Caco-2 (cell line): ENCODE measurements at regions not wholly inside any gene's neighbourhood (a gene's known extent, or its start where the extent isn't known, plus 50 kb on each side); places are given as distances from the start of the nearest gene placed in this dataset.

Experiments used
- BruUV-seq: library from RNA; stranded (reverse); fragments of 400-500 nt; replicated peaks from 2 replicates; lab custom pipeline; 2021; lab: Mats Ljungman, UMichigan
- CTCF ChIA-PET: fragments of 300-600 bp; sonication (Branson Sonifier 250); formaldehyde crosslinking; loops from one replicate; lab custom pipeline; 2022; ENCODE audit warnings: antibody characterized with exemption; lab: Charles Lee
- POLR2A ChIA-PET: fragments of 300-600 bp; sonication (Branson Sonifier 250); formaldehyde crosslinking; loops from one replicate; lab custom pipeline; 2022; ENCODE audit warnings: antibody characterized with exemption; lab: Charles Lee
- DNase-seq, 2 experiments: peaks; one replicate each; pipeline versions ENCODE4 v3.0.0 to v3.0.0-alpha.2; 2020 to 2022
- H3K27me3 ChIP-seq: replicated peaks from 2 replicates; pipeline ENCODE4 v1.6.0; 2011; ENCODE audit warnings: low read length; ENCODE audit not compliant: control insufficient read depth, insufficient read depth
- H3K36me3 ChIP-seq: 2 replicates; pipeline ENCODE4 v1.5.1; 2011; ENCODE audit warnings: low read length; ENCODE audit not compliant: control insufficient read depth, insufficient read depth
- H3K4me1 ChIP-seq: fragments of 250-450 bp; sonication (Bioruptor Pico); 2 replicates; pipeline ENCODE4 v1.5.1; 2020; ENCODE audit warnings: mild to moderate bottlenecking
- H3K4me3 ChIP-seq: 2 replicates; pipeline ENCODE4 v1.5.1; 2011; ENCODE audit warnings: low read depth, mild to moderate bottlenecking, control low read depth, low read length
- H3K9me3 ChIP-seq: fragments of 250-450 bp; sonication (Bioruptor Pico); 2 replicates; pipeline ENCODE4 v1.5.1; 2020; ENCODE audit warnings: mild to moderate bottlenecking, moderate library complexity
- H3K27ac Mint-ChIP-seq: one replicate; pipeline ENCODE4 v1.8.0; 2022; ENCODE audit warnings: mixed read lengths; ENCODE audit not compliant: unreplicated experiment
- H3K27me3 Mint-ChIP-seq: one replicate; pipeline ENCODE4 v1.8.0; 2022; ENCODE audit warnings: mixed read lengths; ENCODE audit not compliant: insufficient read depth, unreplicated experiment
- H3K36me3 Mint-ChIP-seq: one replicate; pipeline ENCODE4 v1.8.0; 2022; ENCODE audit warnings: mild to moderate bottlenecking, mixed read lengths; ENCODE audit not compliant: insufficient read depth, unreplicated experiment
- H3K4me1 Mint-ChIP-seq: one replicate; pipeline ENCODE4 v1.8.0; 2022; ENCODE audit warnings: low read depth, mixed read lengths; ENCODE audit not compliant: unreplicated experiment
- H3K4me3 Mint-ChIP-seq: one replicate; pipeline ENCODE4 v1.8.0; 2022; ENCODE audit warnings: mild to moderate bottlenecking, moderate library complexity, mixed read lengths; ENCODE audit not compliant: unreplicated experiment
- H3K9me3 Mint-ChIP-seq: one replicate; pipeline ENCODE4 v1.8.0; 2022; ENCODE audit warnings: mixed read lengths; ENCODE audit not compliant: unreplicated experiment
- CTCF ChIP-seq, 2 experiments: fragments of 200-600 bp in 1 of 2; IDR thresholded peaks; 1 replicate in 1 of 2; 2 replicates in 1 of 2; pipeline versions ENCODE4 v1.5.1 to v1.8.0; 2011 to 2022; ENCODE audit warnings: antibody characterized with exemption in 1 of 2, control low read depth in 1 of 2, inconsistent platforms in 1 of 2, low read depth in 1 of 2, low read length in 1 of 2, mild to moderate bottlenecking in 1 of 2, moderate library complexity in 1 of 2; ENCODE audit not compliant: insufficient read depth in 1 of 2, severe bottlenecking in 1 of 2, unreplicated experiment in 1 of 2
- intact Hi-C: fragments of 100-400 bp; cut with micrococcal nuclease; formaldehyde crosslinking; loops from one replicate; pipeline ENCODE4 v1.10.0; 2022; ENCODE audit not compliant: unreplicated experiment

- no peaks in the 10 kb centered on the region for H3K27me3 ChIP-seq
- ChIA-PET CTCF (no interaction called here), POLR2A (no interaction called here)
- H3K9me3 ChIP-seq: no peaks in the 10 kb centered on the region
- Mint-ChIP-seq H3K4me1 (no peaks in the 10 kb centered on the region), H3K36me3 (peaks cover 5% of the 10 kb centered on the region), H3K9me3 (no peaks in the 10 kb centered on the region), H3K27me3 (no peaks in the 10 kb centered on the region), H3K4me3 (no peak overlapping the region), H3K27ac (no peak overlapping the region)
- BruUV-seq: no TSS peak
- no peaks in the 10 kb centered on the region for H3K36me3 ChIP-seq
- intact Hi-C loops: no loop called here
- no peak for TF ChIP-seq CTCF (IDR thresholded peaks at IDR 0.05; ENCODE audit: insufficient read depth in 1 of 2, low read depth in 1 of 2, low read length in 1 of 2, severe bottlenecking in 1 of 2, unreplicated experiment in 1 of 2)
- no peak for DNase-seq
- H3K4me1 ChIP-seq: no peaks in the 10 kb centered on the region
- H3K4me3 ChIP-seq: no peak overlapping the region
Measured at GRCh38 chr6:8780653-8781052, 345.3 kb upstream of the SLC35B3 start.

- ChIA-PET CTCF (no interaction called here), POLR2A (interaction anchor here (0.6 kb wide), 1 partner anchor 8 kb away, joined by 5 read pairs; no protein-coding TSS in a partner anchor)
- no TSS peak for BruUV-seq
- Mint-ChIP-seq H3K4me1 (no peaks in the 10 kb centered on the region), H3K27me3 (no peaks in the 10 kb centered on the region), H3K4me3 (no peak overlapping the region), H3K27ac (no peak overlapping the region), H3K9me3 (peaks cover 9% of the 10 kb centered on the region), H3K36me3 (no peaks in the 10 kb centered on the region)
- Histone ChIP-seq H3K36me3 (no peaks in the 10 kb centered on the region), H3K4me1 (no peaks in the 10 kb centered on the region), H3K27me3 (no peaks in the 10 kb centered on the region), H3K9me3 (no peaks in the 10 kb centered on the region), H3K4me3 (no peak overlapping the region)
- intact Hi-C loops: no loop called here
- DNase-seq: no peak
- no peak for TF ChIP-seq CTCF (IDR thresholded peaks at IDR 0.05; ENCODE audit: insufficient read depth in 1 of 2, low read depth in 1 of 2, low read length in 1 of 2, severe bottlenecking in 1 of 2, unreplicated experiment in 1 of 2)
Measured at GRCh38 chr6:8764733-8765132, 329.4 kb upstream of the SLC35B3 start.

- Mint-ChIP-seq H3K36me3 (no peaks in the 10 kb centered on the region), H3K27me3 (no peaks in the 10 kb centered on the region), H3K4me3 (no peak overlapping the region), H3K9me3 (no peaks in the 10 kb centered on the region), H3K4me1 (no peaks in the 10 kb centered on the region), H3K27ac (no peak overlapping the region)
- ChIA-PET CTCF (no interaction called here), POLR2A (no interaction called here)
- DNase-seq: no peak
- no TSS peak for BruUV-seq
- intact Hi-C loops: no loop called here
- Histone ChIP-seq H3K36me3 (no peaks in the 10 kb centered on the region), H3K27me3 (no peaks in the 10 kb centered on the region), H3K4me1 (no peaks in the 10 kb centered on the region), H3K4me3 (no peak overlapping the region), H3K9me3 (no peaks in the 10 kb centered on the region)
- TF ChIP-seq CTCF (IDR thresholded peaks at IDR 0.05; ENCODE audit: insufficient read depth in 1 of 2, low read depth in 1 of 2, low read length in 1 of 2, severe bottlenecking in 1 of 2, unreplicated experiment in 1 of 2): no peak
Measured at GRCh38 chr6:8760951-8761350, 325.6 kb upstream of the SLC35B3 start.
